Keratinocyte (primary cell): ENCODE measurements at regions not wholly inside any gene's neighbourhood (a gene's known extent, or its start where the extent isn't known, plus 50 kb on each side); places are given as distances from the start of the nearest gene placed in this dataset.

Source experiments
- DNase-seq: peaks from one replicate; pipeline ENCODE4 v3.0.0-alpha.2; 2011; ENCODE audit warnings: low read depth, missing footprints, low spot score
- FAIRE-seq: peaks from 2 replicates; lab custom pipeline; 2011; peaks lifted over from hg19 to GRCh38; lab: Jason Lieb, UNC
- H2AFZ ChIP-seq: 2 replicates; pipeline ENCODE4 v1.6.0; 2012; ENCODE audit warnings: low read length, control low read depth, inconsistent platforms; ENCODE audit not compliant: control insufficient read depth
- H3K27ac ChIP-seq: 2 replicates; pipeline ENCODE4 v1.5.1; 2011; ENCODE audit warnings: low read length; ENCODE audit not compliant: control insufficient read depth, insufficient read depth
- H3K27me3 ChIP-seq: 3 replicates; pipeline ENCODE4 v1.6.0; 2011; ENCODE audit warnings: low read length; ENCODE audit not compliant: control insufficient read depth, insufficient read depth; ENCODE audit errors: extremely low read depth
- H3K36me3 ChIP-seq, 2 experiments: 2 replicates in 1 of 2; 3 replicates in 1 of 2; pipeline ENCODE4 v1.5.1; 2011; ENCODE audit warnings: low read length in 2 of 2, mild to moderate bottlenecking in 1 of 2; ENCODE audit not compliant: control insufficient read depth in 2 of 2, insufficient read depth in 2 of 2; ENCODE audit errors: extremely low read depth in 1 of 2
- H3K4me1 ChIP-seq: 3 replicates; pipeline ENCODE4 v1.5.1; 2011; ENCODE audit warnings: low read length; ENCODE audit not compliant: control insufficient read depth, insufficient read depth; ENCODE audit errors: extremely low read depth
- H3K4me2 ChIP-seq: 3 replicates; pipeline ENCODE4 v1.6.0; 2011; ENCODE audit warnings: low read depth, low read length; ENCODE audit not compliant: control insufficient read depth, insufficient read depth; ENCODE audit errors: extremely low read depth
- H3K4me3 ChIP-seq, 3 experiments: fragments of 200-600 bp in 1 of 3; sonication (generic) in 1 of 3; 2 replicates in 2 of 3; 3 replicates in 1 of 3; pipeline ENCODE4 v1.5.1; 2011 to 2016; ENCODE audit warnings: low read length in 3 of 3, mild to moderate bottlenecking in 3 of 3, control low read depth in 2 of 3, inconsistent platforms in 1 of 3, low read depth in 1 of 3, mixed read lengths in 1 of 3, mixed run types in 1 of 3, moderate library complexity in 1 of 3; ENCODE audit not compliant: control insufficient read depth in 2 of 3, insufficient read depth in 2 of 3; ENCODE audit errors: extremely low read depth in 1 of 3
- H3K79me2 ChIP-seq: 2 replicates; pipeline ENCODE4 v1.6.0; 2012; ENCODE audit warnings: low read length; ENCODE audit not compliant: control insufficient read depth, insufficient read depth
- H3K9ac ChIP-seq: 3 replicates; pipeline ENCODE4 v1.6.0; 2011; ENCODE audit warnings: low read length; ENCODE audit not compliant: control insufficient read depth, insufficient read depth; ENCODE audit errors: extremely low read depth
- H3K9me1 ChIP-seq: 3 replicates; pipeline ENCODE4 v1.6.0; 2011; ENCODE audit warnings: low read length; ENCODE audit not compliant: control insufficient read depth, insufficient read depth; ENCODE audit errors: extremely low read depth
- H3K9me3 ChIP-seq: 2 replicates; pipeline ENCODE4 v1.5.1; 2012; ENCODE audit warnings: low read depth, low read length; ENCODE audit not compliant: control insufficient read depth
- H4K20me1 ChIP-seq: 3 replicates; pipeline ENCODE4 v1.6.0; 2011; ENCODE audit warnings: low read length; ENCODE audit not compliant: control insufficient read depth, insufficient read depth; ENCODE audit errors: extremely low read depth
- CTCF ChIP-seq, 3 experiments: IDR thresholded peaks in 1 of 3; conservative IDR thresholded peaks in 1 of 3; optimal IDR thresholded peaks in 1 of 3; 2 replicates in 2 of 3; 3 replicates in 1 of 3; pipeline versions ENCODE3 to v1.5.1; 2011; ENCODE audit warnings: low read length in 3 of 3, mild to moderate bottlenecking in 3 of 3, moderate library complexity in 2 of 3, control low read depth in 1 of 3, inconsistent platforms in 1 of 3; ENCODE audit not compliant: insufficient read depth in 2 of 3; ENCODE audit errors: extremely low read depth in 1 of 3
- EZH2 ChIP-seq: IDR thresholded peaks from one replicate; pipeline ENCODE4 v1.6.1; 2012; ENCODE audit warnings: inconsistent platforms, mild to moderate bottlenecking, low read length, moderate library complexity
- dilution Hi-C: fragments of 300-500 bp; cut with MboI; formaldehyde crosslinking; loops from one replicate; pipeline ENCODE4 v1.7.0; 2020; ENCODE audit warnings: low sequenced_read_pairs; ENCODE audit not compliant: extremely low pct_ligation_motif_present

- no peaks in the 10 kb centered on the region for H3K9me3 ChIP-seq
- peak; percentile 49 for DNase-seq
- peak overlapping the region; percentile 89 for H3K9ac ChIP-seq
- peak overlapping the region; percentile 95 for H3K27ac ChIP-seq
- peaks cover 0 to 4% of the 10 kb centered on the region in 2 experiments for H3K36me3 ChIP-seq
- dilution Hi-C loops, result no loop called here
- H3K27me3 ChIP-seq, result no peaks in the 10 kb centered on the region
- H3K4me3 ChIP-seq, result peak overlapping the region; percentile 67 to 95 (median 88)
- FAIRE-seq, result no peak
- no peaks in the 10 kb centered on the region for H3K9me1 ChIP-seq
- TF ChIP-seq EZH2, result no peak
- no peak for TF ChIP-seq CTCF (optimal IDR thresholded peaks at IDR 0.05 in 1 of 3, IDR thresholded peaks at IDR 0.05 in 1 of 3, conservative IDR thresholded peaks at IDR 0.05 in 1 of 3; ENCODE audit: extremely low read depth in 1 of 3, insufficient read depth in 2 of 3, low read length in 3 of 3)
- H4K20me1 ChIP-seq, result no peaks in the 10 kb centered on the region
- peak overlapping the region; percentile 98 for H3K4me2 ChIP-seq
- H3K4me1 ChIP-seq, result peaks cover 54% of the 10 kb centered on the region
- peaks cover 47% of the 10 kb centered on the region for H3K79me2 ChIP-seq
- peak overlapping the region; percentile 47 for H2AFZ ChIP-seq
Measured at GRCh38 chr4:3387943-3388361, 53.8 kb upstream of the HGFAC start.

GRCh38 chr4:3388471-3389232, 53.1 kb upstream of the HGFAC start:
- H3K27ac ChIP-seq, result peak overlapping the region; percentile 95
- peak overlapping the region; percentile 98 for H3K4me2 ChIP-seq
- peaks cover 54% of the 10 kb centered on the region for H3K79me2 ChIP-seq
- dilution Hi-C loops, result no loop called here
- H3K9me1 ChIP-seq, result no peaks in the 10 kb centered on the region
- H3K27me3 ChIP-seq, result no peaks in the 10 kb centered on the region
- FAIRE-seq, result peak; percentile 94
- H3K9ac ChIP-seq, result peak overlapping the region; percentile 89
- peaks cover 5 to 9% of the 10 kb centered on the region in 2 experiments for H3K36me3 ChIP-seq
- no peaks in the 10 kb centered on the region for H4K20me1 ChIP-seq
- no peaks in the 10 kb centered on the region for H3K9me3 ChIP-seq
- H3K4me1 ChIP-seq, result peaks cover 54% of the 10 kb centered on the region
- TF ChIP-seq CTCF (optimal IDR thresholded peaks at IDR 0.05 in 1 of 3, IDR thresholded peaks at IDR 0.05 in 1 of 3, conservative IDR thresholded peaks at IDR 0.05 in 1 of 3; ENCODE audit: extremely low read depth in 1 of 3, insufficient read depth in 2 of 3, low read length in 3 of 3), result no peak
- TF ChIP-seq EZH2, result no peak
- no peak for DNase-seq
- H2AFZ ChIP-seq, result no peak overlapping the region
- peak overlapping the region; percentile 67 to 95 (median 88) for H3K4me3 ChIP-seq
